DND-41 (cell line): ENCODE measurements at regions not wholly inside any gene's neighbourhood (a gene's known extent, or its start where the extent isn't known, plus 50 kb on each side); places are given as distances from the start of the nearest gene placed in this dataset.
A peak's percentile ranks its signal among the peaks of the same experiment; 100 is the strongest.

Experiments used
- ATAC-seq: fragments of 200-7000 bp; cut with Tn5 transposase; 3 replicates; pipeline ENCODE4 v1.9.1; 2021; ENCODE audit warnings: low read depth; ENCODE audit not compliant: insufficient read depth
- DNase-seq: peaks from one replicate; pipeline ENCODE4 v3.0.0-alpha.2; 2020
- H2AFZ ChIP-seq: 2 replicates; pipeline ENCODE4 v1.6.0; 2012; ENCODE audit warnings: low read depth, low read length
- H3K27ac ChIP-seq: 2 replicates; pipeline ENCODE4 v1.5.1; 2012; ENCODE audit warnings: low read length, inconsistent platforms
- H3K27me3 ChIP-seq: fragments of 200-600 bp; sonication (generic); 2 replicates; pipeline ENCODE4 v1.6.0; 2012; ENCODE audit warnings: low read length, mild to moderate bottlenecking, inconsistent platforms; ENCODE audit not compliant: insufficient read depth, poor library complexity
- H3K36me3 ChIP-seq: 2 replicates; pipeline ENCODE4 v1.5.1; 2012; ENCODE audit warnings: low read length, inconsistent platforms; ENCODE audit not compliant: insufficient read depth
- H3K4me1 ChIP-seq: 2 replicates; pipeline ENCODE4 v1.5.1; 2012; ENCODE audit warnings: mild to moderate bottlenecking, low read length; ENCODE audit not compliant: insufficient read depth
- H3K4me2 ChIP-seq: 2 replicates; pipeline ENCODE4 v1.6.0; 2012; ENCODE audit warnings: mild to moderate bottlenecking, moderate library complexity, low read length, inconsistent platforms; ENCODE audit not compliant: insufficient read depth
- H3K4me3 ChIP-seq, 2 experiments: fragments of 200-600 bp in 1 of 2; shearing (Covaris generic) in 1 of 2; 2 replicates each; pipeline ENCODE4 v1.5.1; 2012 to 2016; ENCODE audit warnings: inconsistent platforms in 2 of 2, low read length in 2 of 2, mild to moderate bottlenecking in 2 of 2, low read depth in 1 of 2, moderate library complexity in 1 of 2
- H3K79me2 ChIP-seq: 2 replicates; pipeline ENCODE4 v1.6.0; 2012; ENCODE audit warnings: low read length, inconsistent platforms; ENCODE audit not compliant: insufficient read depth
- H3K9ac ChIP-seq: 2 replicates; pipeline ENCODE4 v1.6.0; 2012; ENCODE audit warnings: low read depth, mild to moderate bottlenecking, inconsistent platforms, low read length, moderate library complexity
- H3K9me3 ChIP-seq: 2 replicates; pipeline ENCODE4 v1.5.1; 2012; ENCODE audit warnings: low read length, moderate library complexity, mild to moderate bottlenecking, inconsistent platforms; ENCODE audit not compliant: insufficient read depth, severe bottlenecking
- H4K20me1 ChIP-seq: 2 replicates; pipeline ENCODE4 v1.6.0; 2012; ENCODE audit warnings: low read length; ENCODE audit not compliant: insufficient read depth
- EZH2 ChIP-seq: IDR thresholded peaks from 3 replicates; pipeline ENCODE4 v1.6.1; 2012; ENCODE audit warnings: borderline replicate concordance, low read depth, mild to moderate bottlenecking, moderate library complexity, low read length, inconsistent platforms; ENCODE audit not compliant: severe bottlenecking
- TF ChIP-seq, protein P1 (sequence below): IDR thresholded peaks from 2 replicates; pipeline ENCODE4 v1.5.1; 2012; ENCODE audit warnings: borderline replicate concordance, low read length, moderate library complexity, mild to moderate bottlenecking; ENCODE audit not compliant: poor library complexity, severe bottlenecking; ENCODE audit errors: extremely low read depth

DNA sequence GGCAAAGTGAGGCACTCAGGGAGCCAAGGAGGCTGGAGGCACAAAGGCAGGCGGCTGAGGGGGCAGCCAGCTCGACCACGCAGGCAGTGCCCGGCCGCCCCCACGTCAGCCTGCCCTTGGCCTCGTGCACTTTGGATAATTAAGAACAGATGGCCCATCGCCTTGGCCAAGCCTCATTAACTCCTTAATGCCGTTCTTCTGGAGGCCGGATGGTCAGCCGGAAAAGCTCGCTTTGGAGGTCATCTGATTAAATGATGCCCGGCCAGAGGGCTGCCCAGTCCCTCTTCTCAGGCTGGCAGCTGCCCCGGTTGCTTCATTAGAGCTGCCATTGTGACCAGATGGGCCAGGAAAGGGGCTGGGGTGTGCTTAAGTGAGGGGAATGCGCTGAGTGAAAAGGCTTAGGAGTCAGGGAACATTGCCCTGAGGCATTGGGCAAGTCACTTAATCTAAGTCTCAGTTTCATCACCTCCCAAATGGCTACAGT, 364.0 kb downstream of the NPIPA8 start:
- Histone ChIP-seq H3K4me3 (no peak overlapping the region), H3K9me3 (no peaks in the 10 kb centered on the region)
- no peak for DNase-seq

DNA sequence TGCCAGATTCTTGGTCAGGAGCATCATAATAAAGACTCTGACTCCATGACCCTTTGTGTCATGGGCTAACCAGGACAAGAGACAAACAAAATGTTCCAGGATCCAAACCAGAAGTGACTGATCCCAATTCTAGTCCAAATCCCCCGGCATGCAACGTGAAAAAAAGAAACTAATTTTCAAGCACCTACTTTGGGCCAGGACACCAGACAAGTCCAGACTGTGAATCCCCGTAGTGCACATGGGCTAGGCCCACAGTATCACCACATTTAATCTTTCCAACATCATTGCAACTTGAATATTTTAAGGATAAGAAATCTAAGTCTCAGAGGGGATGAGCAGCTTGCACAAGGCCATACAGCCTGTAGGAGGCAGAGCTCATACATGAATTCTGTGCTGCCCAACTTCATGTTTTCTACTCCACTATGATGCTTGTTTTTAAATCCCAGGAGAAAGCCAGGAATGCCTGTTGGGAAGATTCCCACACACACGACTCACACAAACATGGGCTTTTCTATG, 365.7 kb downstream of the NPIPA8 start:
- no peak for TF ChIP-seq EZH2
- TF ChIP-seq, protein P1, sequence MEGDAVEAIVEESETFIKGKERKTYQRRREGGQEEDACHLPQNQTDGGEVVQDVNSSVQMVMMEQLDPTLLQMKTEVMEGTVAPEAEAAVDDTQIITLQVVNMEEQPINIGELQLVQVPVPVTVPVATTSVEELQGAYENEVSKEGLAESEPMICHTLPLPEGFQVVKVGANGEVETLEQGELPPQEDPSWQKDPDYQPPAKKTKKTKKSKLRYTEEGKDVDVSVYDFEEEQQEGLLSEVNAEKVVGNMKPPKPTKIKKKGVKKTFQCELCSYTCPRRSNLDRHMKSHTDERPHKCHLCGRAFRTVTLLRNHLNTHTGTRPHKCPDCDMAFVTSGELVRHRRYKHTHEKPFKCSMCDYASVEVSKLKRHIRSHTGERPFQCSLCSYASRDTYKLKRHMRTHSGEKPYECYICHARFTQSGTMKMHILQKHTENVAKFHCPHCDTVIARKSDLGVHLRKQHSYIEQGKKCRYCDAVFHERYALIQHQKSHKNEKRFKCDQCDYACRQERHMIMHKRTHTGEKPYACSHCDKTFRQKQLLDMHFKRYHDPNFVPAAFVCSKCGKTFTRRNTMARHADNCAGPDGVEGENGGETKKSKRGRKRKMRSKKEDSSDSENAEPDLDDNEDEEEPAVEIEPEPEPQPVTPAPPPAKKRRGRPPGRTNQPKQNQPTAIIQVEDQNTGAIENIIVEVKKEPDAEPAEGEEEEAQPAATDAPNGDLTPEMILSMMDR, result peak; percentile 5
- no peaks in the 10 kb centered on the region for H4K20me1 ChIP-seq
- H3K36me3 ChIP-seq, result no peaks in the 10 kb centered on the region
- no peak overlapping the region for H2AFZ ChIP-seq
- H3K9me3 ChIP-seq, result no peaks in the 10 kb centered on the region
- no peak for ATAC-seq
- no peak overlapping the region for H3K9ac ChIP-seq
- no peak for DNase-seq
- no peaks in the 10 kb centered on the region for H3K79me2 ChIP-seq
- H3K4me2 ChIP-seq, result no peak overlapping the region
- no peak overlapping the region for H3K27ac ChIP-seq
- no peak overlapping the region for H3K4me3 ChIP-seq
- peaks cover 5% of the 10 kb centered on the region for H3K27me3 ChIP-seq
- no peaks in the 10 kb centered on the region for H3K4me1 ChIP-seq

More for the DNA sequence above, 364.0 kb downstream of the NPIPA8 start:
- no peak for ATAC-seq
- no peaks in the 10 kb centered on the region for H3K4me1 ChIP-seq
- H3K9ac ChIP-seq, result no peak overlapping the region
- no peaks in the 10 kb centered on the region for H3K36me3 ChIP-seq
- peaks cover 5% of the 10 kb centered on the region for H3K27me3 ChIP-seq
- no peak overlapping the region for H2AFZ ChIP-seq
- no peak overlapping the region for H3K4me2 ChIP-seq
- no peak for TF ChIP-seq EZH2
- TF ChIP-seq, protein P1, result no peak
- H3K79me2 ChIP-seq, result no peaks in the 10 kb centered on the region
- H3K27ac ChIP-seq, result no peak overlapping the region
- no peaks in the 10 kb centered on the region for H4K20me1 ChIP-seq

DNA sequence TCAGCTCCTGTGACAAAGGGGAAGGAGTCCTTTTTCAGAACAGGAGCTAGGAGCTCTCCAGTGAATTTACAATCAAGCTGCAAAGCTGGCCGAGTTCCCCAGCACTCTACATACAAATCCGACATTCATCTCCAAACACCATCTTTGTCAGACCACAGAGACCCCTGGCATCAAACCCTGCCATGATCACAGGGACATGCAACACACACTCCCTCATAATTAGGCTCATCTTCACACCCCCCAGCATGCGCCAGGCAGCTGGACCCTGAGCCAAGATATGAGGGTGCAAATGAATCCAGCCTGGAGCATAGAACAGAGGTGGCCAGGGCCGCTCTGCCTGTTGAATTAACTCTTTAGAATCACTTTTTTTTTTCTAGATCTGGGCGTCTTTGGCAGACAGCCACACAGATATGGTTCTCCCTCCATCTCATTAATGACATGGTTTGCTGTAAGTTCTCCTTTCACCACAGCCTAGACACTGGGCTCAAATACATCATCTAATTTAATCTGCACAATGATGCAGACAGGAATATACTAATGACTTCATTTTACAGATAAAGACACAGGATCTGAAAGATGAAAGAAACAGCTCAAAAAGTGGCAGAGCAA, 366.3 kb downstream of the NPIPA8 start:
- H3K4me1 ChIP-seq, result no peaks in the 10 kb centered on the region
- ATAC-seq, result no peak
- H3K4me3 ChIP-seq, result no peak overlapping the region
- H3K9me3 ChIP-seq, result no peaks in the 10 kb centered on the region
- no peak for TF ChIP-seq EZH2
- TF ChIP-seq, protein P1, result no peak
- no peaks in the 10 kb centered on the region for H3K79me2 ChIP-seq
- H3K27ac ChIP-seq, result no peak overlapping the region
- H3K4me2 ChIP-seq, result no peak overlapping the region
- no peaks in the 10 kb centered on the region for H4K20me1 ChIP-seq
- no peak overlapping the region for H3K9ac ChIP-seq
- no peak for DNase-seq
- no peak overlapping the region for H2AFZ ChIP-seq
- no peaks in the 10 kb centered on the region for H3K36me3 ChIP-seq
- H3K27me3 ChIP-seq, result peaks cover 5% of the 10 kb centered on the region
